OCI-LY7 (cell line): ENCODE measurements at regions not wholly inside any gene's neighbourhood (a gene's known extent, or its start where the extent isn't known, plus 50 kb on each side); places are given as distances from the start of the nearest gene placed in this dataset.

ENCODE experiments used
- EZH2phosphoT487 ChIP-seq: fragments of 200-600 bp; sonication (generic); IDR thresholded peaks from 2 replicates; pipeline ENCODE4 v1.6.1; 2018; ENCODE audit warnings: low read depth, borderline replicate concordance, mild to moderate bottlenecking, mixed run types, antibody characterized with exemption, low read length, moderate library complexity, mixed read lengths
- TF ChIP-seq, protein P1 (sequence below): fragments of 200-600 bp; sonication (generic); conservative IDR thresholded peaks from 2 replicates; pipeline ENCODE4 v1.5.1; 2014; ENCODE audit warnings: mild to moderate bottlenecking, antibody characterized with exemption, low read length, moderate library complexity, mixed read lengths

- TF ChIP-seq, protein P1, sequence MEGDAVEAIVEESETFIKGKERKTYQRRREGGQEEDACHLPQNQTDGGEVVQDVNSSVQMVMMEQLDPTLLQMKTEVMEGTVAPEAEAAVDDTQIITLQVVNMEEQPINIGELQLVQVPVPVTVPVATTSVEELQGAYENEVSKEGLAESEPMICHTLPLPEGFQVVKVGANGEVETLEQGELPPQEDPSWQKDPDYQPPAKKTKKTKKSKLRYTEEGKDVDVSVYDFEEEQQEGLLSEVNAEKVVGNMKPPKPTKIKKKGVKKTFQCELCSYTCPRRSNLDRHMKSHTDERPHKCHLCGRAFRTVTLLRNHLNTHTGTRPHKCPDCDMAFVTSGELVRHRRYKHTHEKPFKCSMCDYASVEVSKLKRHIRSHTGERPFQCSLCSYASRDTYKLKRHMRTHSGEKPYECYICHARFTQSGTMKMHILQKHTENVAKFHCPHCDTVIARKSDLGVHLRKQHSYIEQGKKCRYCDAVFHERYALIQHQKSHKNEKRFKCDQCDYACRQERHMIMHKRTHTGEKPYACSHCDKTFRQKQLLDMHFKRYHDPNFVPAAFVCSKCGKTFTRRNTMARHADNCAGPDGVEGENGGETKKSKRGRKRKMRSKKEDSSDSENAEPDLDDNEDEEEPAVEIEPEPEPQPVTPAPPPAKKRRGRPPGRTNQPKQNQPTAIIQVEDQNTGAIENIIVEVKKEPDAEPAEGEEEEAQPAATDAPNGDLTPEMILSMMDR: no peak
- TF ChIP-seq EZH2phosphoT487: no peak
These were observed 281.7 kb upstream of the ID2 start for GRCh38 chr2:8400196-8400595.
